ENCODE measurements at regions not wholly inside any gene's neighbourhood (a gene's known extent, or its start where the extent isn't known, plus 50 kb on each side); places are given as distances from the start of the nearest gene placed in this dataset.
"Not testable (repeated sequence)": the region's sequence is repeated elsewhere in the genome, so short reads cannot be mapped to it uniquely, and the experiment has no call there.

DNA sequence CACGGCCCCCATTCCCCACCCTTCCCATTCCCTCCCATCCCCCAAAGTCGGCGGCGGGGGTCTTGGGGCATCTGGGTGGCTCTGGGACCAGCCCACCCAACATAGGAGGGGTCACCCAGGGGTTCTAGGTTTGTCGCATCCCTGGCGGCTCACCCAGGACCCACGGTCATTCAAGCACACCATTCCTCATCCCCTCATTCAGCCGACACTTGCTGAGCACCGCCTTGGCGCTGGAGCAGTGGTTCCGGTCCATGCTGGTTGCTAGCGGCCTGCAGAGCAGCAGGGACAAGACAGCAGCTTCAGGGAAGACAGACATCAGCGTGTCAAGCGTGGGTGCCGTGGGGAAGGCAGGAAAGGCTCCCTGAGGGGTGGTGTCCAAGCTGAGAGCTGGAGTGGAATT is 50.5 kb upstream of the OTOS start:
- DNase-seq (ENCODE audit: low spot score), result no peak

DNA sequence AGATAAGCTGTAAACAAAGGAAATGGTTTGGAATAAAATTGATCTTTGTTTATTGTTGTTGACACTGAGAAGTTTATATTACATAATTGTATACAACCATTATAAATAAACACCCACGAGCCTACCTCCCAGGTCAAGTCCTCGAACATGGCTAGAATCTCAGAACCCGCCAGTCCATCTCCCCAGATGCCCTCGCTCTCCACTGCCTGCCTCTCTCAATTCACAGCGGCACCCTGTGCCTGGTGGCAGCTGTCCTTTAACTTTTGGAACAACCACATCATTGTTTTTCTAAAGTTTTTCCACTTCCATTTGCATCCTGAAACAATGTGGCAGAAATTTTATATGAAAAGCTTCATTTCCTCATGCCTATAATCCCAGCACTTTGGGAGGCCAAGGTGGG is 52.2 kb upstream of the OTOS start:
- DNase-seq (ENCODE audit: low spot score), result no peak

DNA sequence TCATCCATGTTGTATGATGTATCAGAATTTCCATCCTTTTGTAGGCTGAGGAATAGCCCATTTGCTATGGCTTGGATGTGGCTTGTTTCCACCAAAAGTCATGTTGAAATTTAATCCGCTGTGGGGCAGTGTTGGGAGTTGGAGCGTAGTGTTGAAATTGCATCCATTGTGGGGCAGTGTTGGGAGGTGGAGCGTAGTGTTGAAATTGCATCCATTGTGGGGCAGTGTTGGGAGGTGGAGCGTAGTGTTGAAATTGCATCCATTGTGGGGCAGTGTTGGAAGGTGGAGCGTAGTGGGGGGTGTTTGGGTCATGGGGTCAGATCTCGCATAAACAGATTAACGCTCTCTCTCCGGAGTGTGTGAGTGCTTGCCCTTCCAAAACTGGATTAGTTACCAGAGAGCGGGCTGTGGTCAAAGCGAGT is 53.9 kb upstream of the OTOS start:
- DNase-seq (ENCODE audit: low spot score), result not testable (repeated sequence)

DNA sequence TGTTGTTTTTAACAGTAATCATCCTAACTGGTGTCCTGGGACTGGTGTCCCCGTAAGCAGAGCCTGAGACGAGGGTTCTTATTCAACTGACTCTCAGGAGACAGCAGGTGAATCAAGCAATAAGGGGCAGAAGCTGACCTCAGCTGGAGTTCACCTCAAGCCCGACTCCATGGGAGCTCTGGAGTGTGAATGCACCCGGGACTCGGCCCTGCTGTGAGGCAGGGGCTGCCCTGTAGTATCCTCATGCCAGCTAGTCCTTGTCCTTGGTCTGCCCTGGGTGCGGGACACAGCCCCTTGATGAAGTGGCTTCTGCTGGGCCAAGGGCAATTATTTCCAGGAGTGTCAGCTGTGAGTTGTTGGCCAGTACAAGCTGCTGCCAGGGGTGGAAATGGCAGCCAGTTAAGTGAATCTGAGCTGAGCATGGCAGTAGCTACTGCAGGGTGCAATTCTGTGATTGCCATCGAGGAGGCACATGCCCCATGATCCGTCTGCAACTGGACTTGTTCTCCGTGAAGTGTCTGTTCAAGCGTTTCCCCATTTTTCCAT is 54.9 kb upstream of the OTOS start:
- no peak for DNase-seq (ENCODE audit: low spot score)

DNA sequence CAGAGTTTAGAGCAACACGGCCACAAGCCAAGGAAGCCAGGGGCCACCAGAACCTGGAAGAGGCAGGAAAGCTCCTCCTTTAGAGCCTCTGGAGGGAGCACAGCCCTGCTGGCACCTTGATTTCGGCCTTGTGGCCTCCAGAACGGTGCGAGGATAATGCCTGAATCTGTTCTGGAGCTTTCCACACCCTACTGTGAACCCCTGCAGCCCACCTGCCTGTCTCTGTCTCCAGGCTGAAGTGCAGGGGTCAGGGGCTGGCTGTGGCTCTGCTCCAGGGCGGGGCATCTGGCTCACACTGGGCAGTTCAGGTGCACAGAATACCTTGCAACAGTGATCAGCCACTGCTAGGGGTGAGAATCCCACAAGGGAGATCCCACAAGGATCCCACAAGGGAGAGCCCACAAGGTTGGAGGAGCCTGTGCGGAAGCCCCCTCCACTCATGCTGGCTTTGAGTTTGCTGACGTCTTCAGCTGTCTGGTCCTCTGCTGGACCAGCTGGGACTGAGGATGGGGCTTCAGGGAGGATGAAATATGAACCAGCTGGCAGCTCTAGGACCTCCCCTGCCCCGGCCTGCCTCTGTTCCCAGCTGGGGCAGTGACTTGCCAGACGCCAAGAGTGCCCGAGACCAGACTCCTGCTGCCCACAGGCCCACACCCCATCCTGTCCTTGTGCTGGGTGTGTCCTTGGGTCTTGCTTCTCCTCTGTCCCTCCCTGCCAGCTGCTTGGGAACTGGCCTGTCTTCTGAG is 56.4 kb upstream of the OTOS start:
- DNase-seq (ENCODE audit: low spot score), result no peak

DNA sequence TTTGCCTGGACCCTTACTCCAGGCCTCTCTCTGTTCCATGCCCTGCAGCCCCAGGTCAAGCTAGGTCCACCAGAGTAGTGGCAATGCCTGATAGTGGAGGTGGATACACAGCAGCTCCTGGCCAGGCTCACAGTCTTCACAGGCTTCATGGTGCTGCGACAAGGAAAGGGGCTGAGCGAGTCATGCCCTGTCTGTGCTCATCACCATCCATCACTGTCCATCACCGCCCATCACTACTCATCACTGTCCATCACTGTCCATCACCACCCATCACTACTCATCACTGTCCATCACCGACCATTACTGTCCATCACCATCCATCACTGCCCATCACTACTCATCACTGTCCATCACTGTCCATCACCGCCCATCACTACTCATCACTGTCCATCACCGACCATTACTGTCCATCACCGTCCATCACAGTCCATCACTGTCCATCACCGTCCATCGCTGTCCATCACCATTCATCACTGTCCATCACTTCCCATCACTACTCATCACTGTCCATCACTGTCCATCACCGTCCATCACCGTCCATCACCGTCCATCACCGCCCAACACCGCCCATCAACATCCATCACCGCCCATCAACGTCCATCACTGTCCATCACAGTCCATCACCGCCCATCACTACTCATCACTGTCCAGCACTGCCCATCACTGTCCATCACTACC is 57.1 kb upstream of the OTOS start:
- DNase-seq (ENCODE audit: low spot score), result no peak

DNA sequence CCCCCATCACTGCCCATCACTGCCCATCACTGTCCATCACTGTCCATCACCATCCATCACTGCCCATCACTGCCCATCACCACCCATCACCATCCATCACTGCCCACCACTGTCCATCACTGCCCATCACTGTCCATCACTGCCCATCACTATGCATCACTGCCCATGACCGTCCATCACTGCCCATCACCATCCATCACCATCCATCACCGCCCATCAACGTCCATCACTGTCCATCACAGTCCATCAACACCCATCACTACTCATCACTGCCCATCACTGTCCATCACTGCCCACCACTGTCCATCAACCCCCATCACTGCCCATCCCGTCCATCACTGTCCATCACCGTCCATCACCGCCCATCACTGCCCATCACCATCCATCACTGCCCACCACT is 57.8 kb upstream of the OTOS start:
- no peak for DNase-seq (ENCODE audit: low spot score)

DNA sequence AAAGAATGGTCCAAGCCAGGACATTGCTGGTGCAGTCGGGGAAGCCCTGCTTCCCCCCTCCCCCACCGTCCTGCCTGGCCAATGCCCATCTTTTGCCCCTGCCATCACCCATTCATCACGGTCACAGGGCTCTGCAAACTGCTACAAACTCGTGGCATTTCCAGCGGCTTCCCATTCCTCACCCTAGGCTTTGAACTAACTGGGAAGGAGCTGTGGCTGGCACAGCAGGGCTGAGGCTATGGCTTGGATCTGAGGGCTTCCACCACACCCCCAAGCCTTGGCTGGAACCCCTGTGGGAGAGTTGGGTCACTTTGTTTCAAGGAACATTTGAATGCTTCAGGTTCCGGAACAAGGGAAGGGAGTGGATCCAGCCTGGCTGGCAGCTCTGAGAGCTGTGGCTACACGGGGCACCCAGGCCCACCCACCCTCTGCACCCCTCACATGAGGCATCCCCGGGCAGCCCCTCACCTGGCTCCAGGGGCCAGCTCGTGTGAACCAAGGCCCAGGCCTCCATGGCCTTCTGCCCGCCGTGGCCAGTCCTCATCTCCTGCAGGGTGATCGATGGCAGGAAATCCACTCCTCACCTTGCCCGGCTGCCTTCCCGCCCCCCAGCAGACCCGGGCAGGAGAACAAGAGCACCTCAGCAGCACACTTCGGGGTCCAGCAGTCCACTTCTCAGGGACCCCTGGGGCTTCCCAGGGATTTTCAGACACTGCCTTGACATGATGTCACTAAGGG is 58.8 kb upstream of the OTOS start:
- no peak for DNase-seq (ENCODE audit: low spot score)

DNA sequence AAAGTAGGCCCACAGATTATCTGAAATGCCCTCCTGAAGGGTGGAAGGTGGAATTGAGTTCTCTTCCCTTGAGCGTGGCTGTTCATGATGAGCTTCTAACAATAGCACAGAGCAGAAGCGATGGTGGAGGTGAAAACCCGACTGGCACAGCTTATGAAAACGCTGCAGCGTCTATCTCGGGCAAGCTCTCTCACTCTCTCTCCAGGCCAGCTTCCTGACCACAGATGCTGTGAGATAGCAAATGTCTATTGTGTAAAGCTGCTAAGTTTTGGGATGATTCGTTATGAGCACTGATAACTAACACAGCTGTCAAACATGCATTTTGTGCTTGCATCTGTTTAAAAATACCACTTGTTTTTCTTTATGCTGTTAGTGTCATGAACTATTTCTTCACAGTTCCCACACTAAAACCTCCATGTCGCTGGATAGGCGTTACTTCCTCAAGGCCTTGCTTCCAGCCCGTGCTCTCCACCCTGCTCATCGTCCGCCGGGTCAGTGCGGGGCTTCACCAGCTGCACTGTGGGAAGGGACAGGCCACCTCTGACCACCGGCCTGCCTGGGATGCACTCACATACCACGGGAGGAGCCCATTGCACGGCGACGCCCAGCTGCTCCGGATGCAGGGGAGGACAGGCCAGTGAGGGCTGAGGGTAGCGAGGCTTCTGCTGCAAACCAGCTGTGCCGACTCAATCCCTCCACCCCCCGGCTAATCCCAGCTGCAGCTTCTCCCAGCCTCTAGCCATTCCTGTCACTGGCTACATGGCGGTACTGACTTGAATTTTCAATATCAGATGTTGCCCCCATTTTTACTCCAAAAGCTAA is 60.0 kb upstream of the OTOS start:
- no peak for DNase-seq (ENCODE audit: low spot score)

DNA sequence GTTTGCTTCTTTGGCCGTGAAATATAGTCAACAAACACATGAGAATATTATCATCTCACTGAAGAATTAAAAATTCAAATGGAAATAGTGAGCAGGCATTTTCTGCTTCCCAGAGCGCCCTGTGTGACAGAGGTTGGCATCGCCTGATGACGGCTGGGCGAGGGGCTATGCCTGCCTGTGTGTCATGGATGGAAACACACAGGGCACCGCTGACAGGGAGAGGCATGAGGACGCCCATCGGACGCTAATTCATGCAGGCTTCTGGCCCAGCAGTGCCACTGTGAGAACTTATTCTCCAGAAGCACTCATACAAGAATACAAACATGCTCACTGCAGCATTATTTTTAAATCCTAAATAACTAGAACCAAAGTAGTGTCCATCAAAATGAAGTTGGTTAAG is 61.4 kb upstream of the OTOS start:
- no peak for DNase-seq (ENCODE audit: low spot score)

DNA sequence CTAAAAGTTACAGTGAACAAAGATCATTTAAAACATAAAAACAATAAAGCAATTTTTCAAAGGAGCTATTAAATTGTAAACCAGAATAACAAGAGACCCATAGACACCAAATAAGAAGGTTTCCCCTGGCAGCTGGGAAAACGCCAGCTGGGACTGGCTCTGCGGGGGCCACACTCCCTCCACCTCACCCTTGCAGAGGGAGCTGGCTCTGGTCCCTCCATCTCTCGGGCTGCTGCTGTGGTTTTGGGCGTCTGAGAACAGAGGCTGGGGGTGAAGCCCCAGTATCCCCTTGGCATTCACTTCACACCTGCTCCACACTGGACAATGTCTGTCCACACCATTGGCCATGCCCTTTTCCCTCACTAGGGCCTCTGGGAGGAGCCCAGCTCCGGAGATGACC is 62.1 kb upstream of the OTOS start:
- DNase-seq (ENCODE audit: low spot score), result no peak

DNA sequence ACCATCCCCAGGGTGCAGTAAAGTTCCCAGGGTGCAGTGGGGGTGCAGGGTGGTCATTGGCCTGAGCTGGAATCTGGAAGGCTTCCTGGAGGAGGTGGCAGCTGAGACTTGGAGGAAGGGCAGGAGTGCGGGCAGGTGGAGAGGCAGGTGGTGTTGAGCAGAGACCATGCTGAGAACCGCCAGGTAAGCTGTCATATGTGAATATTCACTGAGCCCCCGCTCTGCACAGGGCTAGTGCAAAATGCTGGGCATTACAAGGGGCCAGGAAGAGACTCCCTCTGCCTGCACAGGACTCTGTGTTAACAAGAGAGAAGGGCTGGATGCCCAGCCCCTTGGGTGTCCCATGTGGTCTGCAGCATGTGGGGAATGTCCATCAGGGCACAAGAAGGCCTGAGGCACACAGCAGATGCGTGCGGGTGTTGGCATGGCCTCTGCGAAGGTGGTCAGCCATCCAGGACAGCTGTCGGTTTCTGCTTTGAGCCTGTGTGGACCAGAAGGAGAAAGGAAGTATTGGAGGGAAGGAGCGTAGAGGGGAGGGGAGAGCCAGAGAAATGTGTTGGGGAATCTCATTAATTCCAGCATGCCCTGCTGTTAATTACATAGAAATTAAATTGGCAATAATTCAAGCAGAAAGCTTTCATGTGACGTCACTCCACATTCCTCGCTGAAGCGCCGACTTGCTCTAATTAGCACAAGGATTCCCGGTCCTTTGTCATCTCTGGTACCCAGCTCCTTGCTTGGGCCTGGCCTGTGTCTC is 62.8 kb upstream of the OTOS start:
- DNase-seq (ENCODE audit: low spot score), result no peak

DNA sequence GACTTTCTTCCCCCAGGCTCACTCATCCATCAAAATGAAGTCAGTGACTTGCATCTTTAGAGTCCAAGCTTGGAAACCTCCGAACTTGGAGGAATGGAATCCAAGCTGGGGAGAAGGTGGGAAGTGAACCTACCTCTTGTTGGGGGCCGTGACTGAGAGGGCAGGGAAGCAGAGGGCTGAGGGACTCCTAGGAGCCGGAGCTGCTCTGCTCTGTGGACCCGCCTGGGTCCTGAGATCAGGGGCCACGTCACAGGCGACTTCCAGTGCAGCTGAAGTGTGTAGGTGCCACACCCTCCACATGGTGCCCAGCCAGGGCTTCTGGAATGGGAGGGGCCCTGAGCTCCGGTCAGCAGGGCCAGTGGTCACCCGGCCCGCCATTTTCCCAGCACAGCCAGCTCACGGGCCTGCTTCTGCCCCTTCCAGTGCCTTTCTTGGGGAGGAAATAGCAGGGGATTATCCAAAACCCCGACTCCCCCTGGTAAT is 63.4 kb upstream of the OTOS start:
- no peak for DNase-seq (ENCODE audit: low spot score)

DNA sequence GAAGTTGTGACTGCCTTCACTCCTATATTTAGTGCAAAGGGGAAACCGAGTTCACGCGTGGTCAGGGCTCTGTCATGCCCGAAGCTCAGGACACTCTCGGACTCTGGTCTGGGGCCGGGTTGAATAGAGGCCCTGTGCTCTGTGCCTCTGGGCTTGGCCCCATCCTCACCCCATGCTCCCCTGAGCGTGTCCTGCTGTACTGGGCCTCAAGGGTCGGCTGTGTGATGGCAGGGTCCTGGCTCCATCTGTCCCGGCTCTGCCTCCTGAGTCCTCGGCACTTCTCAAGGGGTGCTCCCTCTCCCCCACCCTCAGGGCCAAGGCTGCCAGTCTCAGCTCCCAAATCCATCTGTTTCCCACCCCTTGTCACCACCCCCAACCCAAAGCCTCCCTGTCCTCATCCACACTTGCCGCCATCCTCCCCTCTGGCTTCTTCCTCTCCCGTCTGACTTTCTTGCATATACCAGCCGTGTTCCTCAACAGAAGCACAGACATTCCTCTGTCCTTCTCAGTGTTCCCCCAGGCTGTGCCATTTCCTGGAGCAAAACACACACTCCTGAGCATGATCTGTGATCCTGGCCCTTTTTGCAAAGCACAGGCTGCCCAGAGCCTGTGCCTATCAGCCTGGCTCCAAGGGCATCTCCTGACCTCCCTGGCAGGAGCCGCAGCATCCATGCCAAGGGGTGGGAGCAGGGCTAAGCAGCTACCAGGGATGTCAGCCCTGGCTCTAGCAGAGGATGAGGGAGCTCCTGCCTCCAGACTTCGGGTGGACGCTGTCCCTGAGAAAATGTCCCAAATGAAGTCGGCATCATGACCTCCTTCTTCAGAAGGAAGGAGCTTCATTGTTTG is 64.2 kb upstream of the OTOS start:
- DNase-seq (ENCODE audit: low spot score), result no peak

DNA sequence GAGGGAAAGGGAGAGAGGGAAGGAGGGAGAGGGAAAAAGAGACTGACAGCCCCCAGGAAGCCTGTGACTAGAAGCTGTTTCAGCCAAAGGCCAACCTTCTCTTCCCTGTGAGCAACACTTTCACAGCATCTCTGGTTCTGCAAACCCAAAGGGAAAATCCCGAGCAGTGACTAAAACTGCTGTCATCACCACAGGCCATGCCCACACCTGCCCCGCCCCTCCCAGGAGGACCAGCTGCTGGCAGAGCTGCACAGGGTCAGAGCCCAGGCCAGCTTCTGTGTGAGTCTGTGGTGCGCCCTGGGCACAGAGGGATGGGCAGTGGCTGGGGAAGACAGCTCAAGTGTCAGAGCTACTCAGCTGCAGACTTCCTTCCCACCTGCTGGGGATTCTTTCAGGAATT is 64.9 kb upstream of the OTOS start:
- peak; percentile 61 for DNase-seq (ENCODE audit: low spot score)

DNA sequence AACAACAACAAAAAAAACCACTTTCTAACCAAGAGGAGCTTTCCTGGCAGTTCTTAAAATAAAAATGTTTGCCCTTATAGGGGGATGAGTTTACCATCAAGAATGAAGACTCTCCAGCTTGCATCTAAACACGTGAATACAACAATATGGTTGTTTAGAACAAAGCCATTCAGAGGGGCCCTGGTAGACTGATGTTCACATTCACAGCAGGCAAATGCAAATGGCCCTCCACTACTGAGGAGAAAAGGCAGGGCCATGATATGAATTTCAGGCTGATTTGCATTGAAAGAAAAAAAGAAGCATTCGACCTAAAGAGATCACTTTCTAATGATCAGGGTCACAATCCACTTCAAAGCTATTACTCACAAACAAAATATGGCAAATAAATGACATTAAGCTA is 65.3 kb upstream of the OTOS start:
- DNase-seq (ENCODE audit: low spot score), result no peak

DNA sequence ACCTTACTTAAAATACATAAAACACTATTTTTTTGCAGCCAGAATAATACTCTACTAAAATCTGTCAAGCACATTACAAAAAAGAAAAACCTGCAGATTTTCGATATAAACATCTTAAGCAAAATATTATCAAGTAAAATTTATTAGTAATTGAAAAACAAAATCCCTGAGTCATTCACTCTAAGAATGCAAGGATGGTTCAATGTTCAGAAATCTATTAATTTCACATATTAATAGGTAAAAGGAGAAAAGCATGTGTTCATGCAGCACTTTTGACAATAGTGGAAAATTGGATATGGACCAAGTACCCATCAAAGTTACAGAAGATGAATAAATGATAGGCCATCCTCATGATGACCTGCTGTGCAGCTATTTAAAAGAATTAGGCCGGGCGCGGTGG is 66.2 kb upstream of the OTOS start:
- no peak for DNase-seq (ENCODE audit: low spot score)

DNA sequence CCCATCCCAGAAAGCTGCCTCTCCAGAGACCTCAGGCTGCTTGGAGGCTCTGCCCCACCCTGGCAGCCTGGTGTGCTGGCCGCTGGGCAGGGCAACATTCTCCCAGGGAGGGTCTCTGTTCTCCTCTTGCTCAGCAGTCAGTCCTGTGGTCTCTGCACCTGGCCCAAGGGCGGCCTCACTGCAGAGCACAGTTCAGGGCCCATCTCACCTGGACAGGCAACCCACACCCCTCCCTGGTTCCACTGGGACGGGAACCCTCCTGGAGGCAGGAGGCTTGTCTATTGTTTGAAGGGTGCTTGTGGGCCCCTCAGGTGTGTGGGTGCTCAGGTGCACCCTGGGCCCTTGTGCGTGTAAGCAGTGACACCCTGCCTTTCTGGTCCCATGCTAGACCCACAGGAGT is 67.2 kb upstream of the OTOS start:
- DNase-seq (ENCODE audit: low spot score), result no peak

DNA sequence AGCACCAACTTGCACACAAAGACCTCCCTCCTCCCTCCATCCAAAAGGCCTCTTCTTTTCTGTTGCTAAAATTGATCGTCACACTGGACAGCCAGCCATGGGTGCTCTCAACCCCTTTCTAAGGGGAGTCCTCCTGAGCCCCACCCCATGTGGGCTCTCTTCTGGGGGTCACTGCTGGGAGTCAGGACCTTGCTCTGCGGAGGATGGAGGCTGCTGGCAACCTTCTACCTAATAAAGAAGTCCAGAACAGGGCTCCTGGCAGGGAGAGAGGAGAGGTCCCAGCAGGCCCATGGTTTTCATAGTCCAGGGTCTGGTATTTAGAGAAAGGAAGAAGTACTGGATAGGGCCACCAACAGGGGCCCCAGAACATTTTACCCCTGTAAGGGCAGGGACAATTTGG is 67.6 kb upstream of the OTOS start:
- DNase-seq (ENCODE audit: low spot score), result no peak

DNA sequence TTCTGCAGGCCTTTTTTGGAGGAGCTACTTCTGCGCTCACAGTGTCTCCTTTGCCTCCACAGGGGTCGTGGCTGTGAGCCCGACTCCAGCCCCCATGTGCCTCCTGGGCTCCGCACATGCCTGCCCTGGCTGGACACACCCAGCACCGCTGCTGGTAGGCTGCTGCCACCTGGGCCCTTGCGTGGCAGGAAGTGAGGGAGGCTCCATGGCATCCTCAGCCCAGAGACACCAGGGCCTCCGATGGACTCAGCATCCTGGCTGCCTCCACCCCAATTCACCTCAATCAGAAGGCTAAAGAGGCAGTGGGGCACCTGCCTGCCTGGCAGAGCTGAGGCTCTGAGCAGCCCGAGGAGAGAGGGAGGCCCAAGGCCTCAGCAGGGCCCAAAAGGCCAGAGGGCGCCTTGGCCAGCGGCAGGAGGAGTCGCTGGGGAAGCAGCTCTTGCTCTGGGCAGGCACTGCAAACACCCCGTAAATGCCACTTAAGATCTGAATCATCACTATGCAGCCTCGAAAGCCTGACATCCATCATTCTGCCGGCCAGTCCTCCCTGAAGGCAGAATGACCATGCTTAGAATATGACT is 68.3 kb upstream of the OTOS start:
- no peak for DNase-seq (ENCODE audit: low spot score)

Measured in iPS-NIHi11 (cell line).